T-helper 17 cell (primary cell): ENCODE measurements at regions not wholly inside any gene's neighbourhood (a gene's known extent, or its start where the extent isn't known, plus 50 kb on each side); places are given as distances from the start of the nearest gene placed in this dataset.
"Not testable (repeated sequence)": the region's sequence is repeated elsewhere in the genome, so short reads cannot be mapped to it uniquely, and the experiment has no call there.

Experiments
- ATAC-seq: fragments of 150-1000 bp; cut with Tn5 transposase; 2 replicates; pipeline ENCODE4 v1.10.0; 2021; ENCODE audit warnings: mild to moderate bottlenecking, moderate library complexity
- DNase-seq, 3 donors: peaks; one replicate each; pipeline versions ENCODE4 v3.0.0 to v3.0.0-alpha.2; 2020 to 2021
- H3K9me3 ChIP-seq: one replicate; pipeline ENCODE4 v1.7.0; 2013; ENCODE audit warnings: low read length, mild to moderate bottlenecking; ENCODE audit not compliant: control insufficient read depth, poor library complexity, severe bottlenecking
- H3K27ac Mint-ChIP-seq: one replicate; pipeline ENCODE4 v1.8.0; 2022; ENCODE audit warnings: mild to moderate bottlenecking, moderate library complexity, mixed read lengths
- H3K27me3 Mint-ChIP-seq: one replicate; pipeline ENCODE4 v1.8.0; 2022; ENCODE audit warnings: mixed read lengths
- H3K36me3 Mint-ChIP-seq: one replicate; pipeline ENCODE4 v1.8.0; 2022; ENCODE audit warnings: low read depth, mixed read lengths
- H3K4me1 Mint-ChIP-seq: one replicate; pipeline ENCODE4 v1.8.0; 2022; ENCODE audit warnings: mild to moderate bottlenecking, mixed read lengths
- H3K4me3 Mint-ChIP-seq: one replicate; pipeline ENCODE4 v1.8.0; 2022; ENCODE audit warnings: mild to moderate bottlenecking, moderate library complexity, mixed read lengths

GRCh38 chr4:23944556-23944955, 54.7 kb upstream of the PPARGC1A start:
- H3K36me3 Mint-ChIP-seq, H3K4me1 Mint-ChIP-seq, H3K9me3 ChIP-seq, H3K4me3 Mint-ChIP-seq, H3K27ac Mint-ChIP-seq, H3K27me3 Mint-ChIP-seq, DNase-seq, ATAC-seq: not testable (repeated sequence)

DNA sequence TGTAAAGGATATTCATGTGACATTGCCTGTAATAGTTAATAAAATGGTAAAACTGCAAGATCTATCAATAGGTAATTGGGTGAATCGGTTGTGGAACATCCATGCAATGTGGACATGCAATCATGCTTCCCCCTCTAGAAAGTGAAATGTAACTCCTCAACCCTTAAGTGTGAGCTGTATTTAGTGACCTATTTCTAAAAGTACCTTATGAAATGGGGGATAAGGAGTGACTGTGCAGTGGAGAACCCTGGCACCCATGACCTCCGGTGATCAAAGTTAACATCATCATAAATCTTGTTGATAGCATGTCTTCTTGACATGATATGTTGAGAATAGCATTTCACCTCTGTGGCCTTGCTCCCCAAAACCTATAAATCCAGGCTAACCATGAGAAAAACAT, 53.6 kb upstream of the PPARGC1A start:
- H3K36me3 Mint-ChIP-seq = no peaks in the 10 kb centered on the region
- no peak overlapping the region for H3K27ac Mint-ChIP-seq
- no peaks in the 10 kb centered on the region for H3K27me3 Mint-ChIP-seq
- no peaks in the 10 kb centered on the region for H3K9me3 ChIP-seq
- ATAC-seq = no peak
- H3K4me3 Mint-ChIP-seq = no peak overlapping the region
- no peaks in the 10 kb centered on the region for H3K4me1 Mint-ChIP-seq
- DNase-seq = no peak

- Mint-ChIP-seq H3K27me3 (no peaks in the 10 kb centered on the region), H3K27ac (no peak overlapping the region), H3K36me3 (no peaks in the 10 kb centered on the region), H3K4me1 (no peaks in the 10 kb centered on the region), H3K4me3 (no peak overlapping the region)
- no peak for DNase-seq
- H3K9me3 ChIP-seq = no peaks in the 10 kb centered on the region
- ATAC-seq = no peak
Observed at GRCh38 chr4:23942471-23942870, 52.6 kb upstream of the PPARGC1A start.
